GM23248 (cell line): ENCODE measurements at regions not wholly inside any gene's neighbourhood (a gene's known extent, or its start where the extent isn't known, plus 50 kb on each side); places are given as distances from the start of the nearest gene placed in this dataset.
"Not testable (repeated sequence)": the region's sequence is repeated elsewhere in the genome, so short reads cannot be mapped to it uniquely, and the experiment has no call there.

Source experiments
- DNase-seq: peaks from one replicate; pipeline ENCODE4 v3.0.0-alpha.2; 2015
- H2AFZ ChIP-seq: fragments of 200-600 bp; sonication (generic); 2 replicates; pipeline ENCODE4 v1.6.1; 2016; ENCODE audit warnings: antibody characterized with exemption
- H3F3A ChIP-seq: fragments of 200-600 bp; sonication (generic); 2 replicates; pipeline ENCODE4 v1.6.1; 2016; ENCODE audit warnings: mild to moderate bottlenecking, antibody characterized with exemption, mixed run types; ENCODE audit not compliant: insufficient read depth
- H3K27ac ChIP-seq: fragments of 200-600 bp; sonication (generic); 2 replicates; pipeline ENCODE4 v1.5.1; 2016; ENCODE audit warnings: mild to moderate bottlenecking
- H3K27me3 ChIP-seq: fragments of 200-600 bp; sonication (generic); replicated peaks from 2 replicates; pipeline ENCODE4 v1.6.1; 2016; ENCODE audit warnings: mild to moderate bottlenecking; ENCODE audit not compliant: insufficient read depth
- H3K36me3 ChIP-seq: fragments of 200-600 bp; sonication (generic); 2 replicates; pipeline ENCODE4 v1.6.1; 2016; ENCODE audit warnings: low read depth, mild to moderate bottlenecking
- H3K4me1 ChIP-seq: fragments of 200-600 bp; sonication (generic); 2 replicates; pipeline ENCODE4 v1.6.1; 2016; ENCODE audit warnings: mild to moderate bottlenecking; ENCODE audit not compliant: insufficient read depth
- H3K4me2 ChIP-seq: fragments of 200-600 bp; sonication (generic); one replicate; pipeline ENCODE4 v1.6.1; 2016; ENCODE audit warnings: mild to moderate bottlenecking; ENCODE audit not compliant: unreplicated experiment
- H3K4me3 ChIP-seq: fragments of 200-600 bp; sonication (generic); 2 replicates; pipeline ENCODE4 v1.5.1; 2016; ENCODE audit warnings: mild to moderate bottlenecking
- H3K79me2 ChIP-seq: fragments of 200-600 bp; sonication (generic); 2 replicates; pipeline ENCODE4 v1.6.1; 2016; ENCODE audit warnings: mild to moderate bottlenecking; ENCODE audit not compliant: insufficient read depth
- H3K9ac ChIP-seq: fragments of 200-600 bp; sonication (generic); 2 replicates; pipeline ENCODE4 v1.6.1; 2016; ENCODE audit warnings: mild to moderate bottlenecking
- H3K9me2 ChIP-seq: fragments of 200-600 bp; sonication (generic); 2 replicates; pipeline ENCODE4 v1.6.1; 2016; ENCODE audit warnings: mixed run types, mild to moderate bottlenecking, moderate library complexity; ENCODE audit not compliant: insufficient read depth
- H3K9me3 ChIP-seq: fragments of 200-600 bp; sonication (generic); one replicate; pipeline ENCODE4 v1.6.1; 2017; ENCODE audit warnings: low read depth
- H4K20me1 ChIP-seq: fragments of 200-600 bp; sonication (generic); 2 replicates; pipeline ENCODE4 v1.6.0; 2016; ENCODE audit not compliant: insufficient read depth
- EZH2 ChIP-seq: fragments of 200-600 bp; sonication (generic); IDR thresholded peaks from 2 replicates; pipeline ENCODE4 v1.6.1; 2018; ENCODE audit warnings: antibody characterized with exemption, mild to moderate bottlenecking; ENCODE audit not compliant: insufficient read depth, poor library complexity, severe bottlenecking
- EZH2phosphoT487 ChIP-seq: fragments of 200-600 bp; sonication (generic); IDR thresholded peaks from 2 replicates; pipeline ENCODE4 v1.6.1; 2018; ENCODE audit warnings: antibody characterized with exemption, moderate library complexity, mild to moderate bottlenecking, low read depth; ENCODE audit not compliant: insufficient read depth
- WGBS, 2 experiments: methylation state at CpG; one replicate each; pipeline ENCODE4 v1.1.6; 2015 to 2017; ENCODE audit warnings: low lambda C conversion rate in 2 of 2, low coverage in 1 of 2; ENCODE audit errors: missing lambda C conversion rate in 2 of 2; 5-methylcytosine and 5-hydroxymethylcytosine counted together
- in situ Hi-C: fragments of 300-500 bp; cut with MboI; formaldehyde crosslinking; loops from 2 replicates; pipeline ENCODE4 v1.15.0; 2020

- Histone ChIP-seq H3K27ac (no peak overlapping the region), H3K36me3 (no peaks in the 10 kb centered on the region), H3K9ac (no peak overlapping the region), H3K4me1 (no peaks in the 10 kb centered on the region), H4K20me1 (no peaks in the 10 kb centered on the region), H3K79me2 (no peaks in the 10 kb centered on the region), H3F3A (no peaks in the 10 kb centered on the region), H3K9me2 (no peaks in the 10 kb centered on the region), H2AFZ (no peak overlapping the region), H3K9me3 (no peaks in the 10 kb centered on the region), H3K4me3 (no peak overlapping the region), H3K27me3 (no peaks in the 10 kb centered on the region), H3K4me2 (no peak overlapping the region)
- no peak for TF ChIP-seq EZH2
- in situ Hi-C loops, result no loop called here
- no peak for DNase-seq
Observed at GRCh38 chr3:164306042-164306441, 772.3 kb downstream of the SI start.

GRCh38 chr3:164303894-164304293 is 774.4 kb downstream of the SI start:
- no peak overlapping the region for H3K4me2 ChIP-seq
- DNase-seq, result no peak
- no peaks in the 10 kb centered on the region for H3F3A ChIP-seq
- H3K9ac ChIP-seq, result no peak overlapping the region
- no peaks in the 10 kb centered on the region for H3K27me3 ChIP-seq
- no peaks in the 10 kb centered on the region for H3K4me1 ChIP-seq
- H3K9me2 ChIP-seq, result no peaks in the 10 kb centered on the region
- no peak for TF ChIP-seq EZH2phosphoT487
- TF ChIP-seq EZH2, result no peak
- no peak overlapping the region for H3K27ac ChIP-seq
- no peaks in the 10 kb centered on the region for H3K36me3 ChIP-seq
- in situ Hi-C loops, result no loop called here
- no peak overlapping the region for H3K4me3 ChIP-seq
- H2AFZ ChIP-seq, result no peak overlapping the region
- 5 to 6% methylated on average over 1 of the region's 1 CpG for WGBS, 2 experiments
- H3K79me2 ChIP-seq, result no peaks in the 10 kb centered on the region
- H4K20me1 ChIP-seq, result no peaks in the 10 kb centered on the region
- no peaks in the 10 kb centered on the region for H3K9me3 ChIP-seq

DNA sequence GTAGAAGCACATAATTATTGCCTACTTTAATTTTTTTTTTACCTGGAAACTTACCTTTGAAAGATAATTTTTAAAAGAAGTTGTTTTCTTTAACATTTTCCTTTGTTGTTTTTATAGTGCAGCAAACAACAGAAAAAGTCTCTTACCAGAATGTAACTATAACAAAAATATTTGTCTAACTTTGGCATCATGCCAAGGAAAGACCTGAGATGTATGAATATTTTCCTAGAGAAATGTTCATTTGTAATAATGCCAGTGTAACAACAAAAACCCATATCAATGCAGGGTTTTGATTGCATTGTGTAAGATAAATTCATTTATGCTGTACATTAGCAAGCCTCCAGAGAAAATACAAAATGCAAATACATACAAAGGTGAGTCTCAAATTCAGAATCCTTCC is 775.7 kb downstream of the SI start:
- Histone ChIP-seq H3K9ac (no peak overlapping the region), H3K9me3 (no peaks in the 10 kb centered on the region), H3K79me2 (no peaks in the 10 kb centered on the region), H3K27ac (no peak overlapping the region), H3K4me3 (no peak overlapping the region), H3K27me3 (no peaks in the 10 kb centered on the region), H3K36me3 (no peaks in the 10 kb centered on the region), H2AFZ (no peak overlapping the region), H3K9me2 (no peaks in the 10 kb centered on the region), H3F3A (no peaks in the 10 kb centered on the region), H4K20me1 (no peaks in the 10 kb centered on the region), H3K4me2 (no peak overlapping the region), H3K4me1 (no peaks in the 10 kb centered on the region)
- in situ Hi-C loops, result no loop called here
- TF ChIP-seq EZH2phosphoT487, result no peak
- TF ChIP-seq EZH2, result no peak
- DNase-seq, result no peak

DNA sequence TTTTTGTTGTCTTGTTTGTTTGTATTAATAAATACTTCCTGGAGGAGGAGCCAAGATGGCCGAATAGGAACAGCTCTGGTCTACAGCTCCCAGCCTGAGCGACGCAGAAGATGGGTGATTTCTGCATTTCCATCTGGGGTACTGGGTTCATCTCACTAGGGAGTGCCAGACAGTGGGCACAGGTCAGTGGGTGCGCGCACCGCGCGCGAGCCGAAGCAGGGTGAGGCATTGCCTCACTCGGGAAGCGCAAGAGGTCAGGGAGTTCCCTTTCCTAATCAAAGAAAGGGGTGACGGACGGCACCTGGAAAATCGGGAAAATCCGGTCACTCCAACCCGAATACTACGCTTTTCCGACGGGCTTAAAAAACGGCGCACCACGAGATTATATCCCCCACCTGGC is 786.8 kb downstream of the SI start:
- in situ Hi-C loops, result not testable (repeated sequence)

DNA sequence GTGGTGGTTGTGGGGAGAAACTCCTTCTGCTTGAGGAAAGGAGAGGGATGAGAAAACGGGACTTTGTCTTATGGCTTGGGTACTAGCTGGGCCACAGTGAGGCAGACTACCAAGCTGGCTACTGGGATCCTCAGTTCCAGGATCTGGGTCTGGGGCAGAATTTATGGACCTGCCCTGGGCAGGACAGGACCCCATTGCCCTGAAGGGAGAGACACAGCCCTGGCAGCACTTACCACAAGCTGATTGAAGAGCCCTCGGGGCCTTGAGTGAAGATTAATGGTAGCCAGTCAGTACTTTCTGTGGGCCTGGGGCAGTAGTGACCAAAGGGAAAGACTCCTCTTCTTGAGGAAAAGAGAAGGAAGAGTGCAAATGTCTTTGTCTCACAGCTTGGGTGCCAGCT is 799.7 kb downstream of the SI start:
- TF ChIP-seq EZH2, result no peak
- no peak for TF ChIP-seq EZH2phosphoT487
- WGBS, 2 experiments, result 9 to 25% methylated on average over 2 of the region's 2 CpGs
- H3K4me3 ChIP-seq, result no peak overlapping the region
- in situ Hi-C loops, result no loop called here
- no peaks in the 10 kb centered on the region for H3F3A ChIP-seq
- no peak overlapping the region for H3K9ac ChIP-seq
- H3K9me2 ChIP-seq, result no peaks in the 10 kb centered on the region
- no peak overlapping the region for H3K27ac ChIP-seq
- H3K4me1 ChIP-seq, result no peaks in the 10 kb centered on the region
- no peaks in the 10 kb centered on the region for H3K36me3 ChIP-seq
- H3K9me3 ChIP-seq, result peaks cover 3% of the 10 kb centered on the region
- H3K27me3 ChIP-seq, result no peaks in the 10 kb centered on the region
- no peak overlapping the region for H3K4me2 ChIP-seq
- no peak overlapping the region for H2AFZ ChIP-seq
- no peaks in the 10 kb centered on the region for H3K79me2 ChIP-seq
- no peaks in the 10 kb centered on the region for H4K20me1 ChIP-seq
- DNase-seq, result no peak

More for the DNA sequence above, 786.8 kb downstream of the SI start:
- not testable (repeated sequence) for H3K4me2 ChIP-seq, H3K4me1 ChIP-seq, H3K79me2 ChIP-seq, DNase-seq, H3K36me3 ChIP-seq, H3K27ac ChIP-seq, H3K9me3 ChIP-seq, H3K9me2 ChIP-seq, H2AFZ ChIP-seq, H4K20me1 ChIP-seq, H3K27me3 ChIP-seq, H3K4me3 ChIP-seq, H3F3A ChIP-seq, H3K9ac ChIP-seq
- 78 to 85% methylated on average over 23 of the region's 23 CpGs for WGBS, 2 experiments
